Activated naive CD4-positive, alpha-beta T cell treated with anti-CD3 and anti-CD28 coated beads, Interleukin-2, amount 50 U/mL, for 72 hours (primary cell): ENCODE measurements at regions not wholly inside any gene's neighbourhood (a gene's known extent, or its start where the extent isn't known, plus 50 kb on each side); places are given as distances from the start of the nearest gene placed in this dataset.
"Not testable (repeated sequence)": the region's sequence is repeated elsewhere in the genome, so short reads cannot be mapped to it uniquely, and the experiment has no call there.

Experiments
- ATAC-seq, 2 donors: fragments of 150-1000 bp; cut with Tn5 transposase; 2 replicates each; pipeline ENCODE4 v1.10.0; 2021; ENCODE audit warnings: mild to moderate bottlenecking in 2 of 2, moderate library complexity in 2 of 2
- DNase-seq, 2 donors: peaks; one replicate each; pipeline ENCODE4 v3.0.0; 2021 to 2022; ENCODE audit warnings: low spot score in 2 of 2
- H3K27ac Mint-ChIP-seq, 2 donors: one replicate each; pipeline ENCODE4 v1.8.0; 2022; ENCODE audit warnings: mild to moderate bottlenecking in 2 of 2, mixed read lengths in 2 of 2
- H3K36me3 Mint-ChIP-seq, 2 donors: one replicate each; pipeline ENCODE4 v1.8.0; 2022; ENCODE audit warnings: mixed read lengths in 2 of 2
- H3K9me3 Mint-ChIP-seq, 2 donors: one replicate each; pipeline ENCODE4 v1.8.0; 2022; ENCODE audit warnings: mixed read lengths in 2 of 2

- Mint-ChIP-seq H3K36me3 (peaks cover 6 to 10% of the 10 kb centered on the region in 2 donors), H3K27ac (peak overlapping the region in 1 of 2 donors; percentile 53), H3K9me3 (peaks cover 15 to 24% of the 10 kb centered on the region in 2 donors)
- DNase-seq (no peak), ATAC-seq (no peak)
Observed at GRCh38 chr21:38639571-38640354, 141.5 kb upstream of the ERG start.

- Mint-ChIP-seq H3K9me3 (peaks cover 13 to 22% of the 10 kb centered on the region in 2 donors), H3K36me3 (peaks cover 6 to 10% of the 10 kb centered on the region in 2 donors), H3K27ac (peak overlapping the region in 1 of 2 donors; percentile 53)
- peak in 1 of 2 donors; percentile 52 for ATAC-seq
- DNase-seq: not testable (repeated sequence)
Observed at GRCh38 chr21:38640355-38640742, 142.1 kb upstream of the ERG start.

DNA sequence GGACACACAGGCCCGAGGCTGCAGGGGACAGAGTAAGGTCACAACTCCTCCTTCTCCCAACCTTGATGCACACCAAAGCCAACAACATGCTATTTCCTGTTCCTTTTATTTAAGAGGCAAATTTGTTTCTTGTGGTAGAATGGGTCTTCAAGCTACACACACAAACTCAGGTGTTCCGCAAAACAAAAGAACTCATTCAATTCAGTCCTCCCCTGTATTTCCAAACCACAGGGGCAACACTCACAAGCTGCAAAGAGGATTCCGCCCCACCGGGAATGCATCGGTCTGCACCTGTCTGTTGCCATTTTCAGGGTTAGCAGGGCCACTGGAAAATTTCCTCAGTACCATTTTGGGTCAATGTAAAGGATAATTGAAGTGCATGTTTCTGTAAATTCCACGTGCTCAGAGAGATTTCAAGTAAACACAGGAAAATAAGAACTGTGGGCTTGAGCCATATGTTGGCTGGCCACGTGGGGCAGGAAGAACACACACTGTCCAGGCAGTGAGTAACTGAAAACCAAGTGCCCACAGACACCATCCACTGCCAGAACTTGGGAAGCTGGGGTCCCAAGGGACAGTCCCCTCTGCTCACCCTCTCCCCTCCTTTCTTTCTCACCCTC is 145.2 kb upstream of the ERG start:
- no peak for DNase-seq
- no peak for ATAC-seq
- Mint-ChIP-seq H3K36me3 (peaks cover 6 to 10% of the 10 kb centered on the region in 2 donors), H3K9me3 (peaks cover 5 to 18% of the 10 kb centered on the region in 2 donors), H3K27ac (no peak overlapping the region)

DNA sequence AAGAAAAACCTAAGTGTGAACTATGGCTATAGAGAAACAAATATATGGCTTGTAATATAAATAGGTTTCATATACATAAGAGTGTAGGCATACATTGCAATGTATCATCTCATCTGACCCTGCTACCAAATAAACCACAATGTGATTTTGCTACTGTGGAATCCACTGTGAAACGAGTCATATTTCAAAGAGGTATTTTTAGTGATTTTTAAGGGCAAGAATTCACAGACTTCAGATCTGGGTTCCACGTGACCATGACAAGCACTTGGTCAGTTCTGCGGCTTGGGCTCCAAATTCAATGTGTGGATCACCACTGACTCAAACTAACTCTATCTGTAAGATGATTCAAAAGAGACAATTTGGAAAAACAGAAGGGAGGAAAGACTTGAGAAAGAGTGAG is 147.0 kb upstream of the ERG start:
- peak overlapping the region in 1 of 2 donors; percentile 57 for H3K27ac Mint-ChIP-seq
- peaks cover 5% of the 10 kb centered on the region in 2 donors for H3K9me3 Mint-ChIP-seq
- ATAC-seq (peak; percentile 50 to 52), DNase-seq (no peak)
- peaks cover 5% of the 10 kb centered on the region in 2 donors for H3K36me3 Mint-ChIP-seq

DNA sequence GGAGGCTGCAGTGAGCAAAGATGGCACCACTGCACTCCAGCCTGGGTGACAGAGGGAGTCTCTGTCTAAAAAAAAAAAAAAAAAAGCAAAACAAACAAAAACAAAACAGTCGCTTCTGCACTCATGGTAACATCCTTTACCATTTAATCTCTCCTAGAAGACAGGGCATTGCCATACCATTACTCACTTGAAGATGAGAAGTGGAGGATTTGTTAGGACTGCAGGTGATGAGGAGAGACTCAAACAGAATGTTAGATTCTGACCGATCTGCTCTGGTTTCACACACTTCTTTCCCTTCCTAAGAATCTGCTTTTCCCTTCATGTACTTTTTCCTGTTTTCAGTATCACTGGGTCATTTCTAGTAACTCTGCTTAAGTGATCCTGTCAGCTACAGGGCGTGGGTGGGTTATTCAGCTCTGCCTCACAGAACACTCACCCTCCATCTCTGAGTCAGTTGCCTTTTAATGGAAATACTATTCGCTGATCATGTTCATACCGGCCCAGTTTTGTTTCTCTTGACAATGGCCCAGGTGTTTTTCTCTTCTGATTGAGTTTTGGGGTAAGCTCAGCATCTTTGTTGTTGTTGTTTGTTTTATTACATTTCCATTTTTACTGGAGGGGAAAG is 148.0 kb upstream of the ERG start:
- no peaks in the 10 kb centered on the region for H3K9me3 Mint-ChIP-seq
- H3K27ac Mint-ChIP-seq: peak overlapping the region in 1 of 2 donors; percentile 70
- DNase-seq: no peak
- peak; percentile 76 to 89 for ATAC-seq
- no peaks in the 10 kb centered on the region for H3K36me3 Mint-ChIP-seq

DNA sequence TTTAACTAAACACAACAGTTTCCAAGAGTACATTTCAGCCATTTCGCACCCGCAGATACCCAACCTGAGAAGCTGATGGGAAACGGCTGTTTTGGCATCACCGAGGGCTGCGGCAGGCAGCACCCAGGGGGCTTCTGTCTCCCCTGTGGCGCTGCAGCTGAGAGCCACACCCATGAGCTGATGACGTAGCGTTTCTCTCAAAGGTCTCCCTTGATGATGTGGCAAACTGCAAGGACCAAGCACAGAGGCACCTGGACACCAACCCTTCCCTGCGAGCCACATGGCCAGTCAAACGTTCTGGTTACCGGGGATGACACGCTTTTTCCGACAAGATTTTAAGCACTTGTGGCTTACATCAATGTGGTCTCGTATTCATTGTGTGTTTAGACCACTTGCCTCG is 150.8 kb upstream of the ERG start:
- no peak overlapping the region for H3K27ac Mint-ChIP-seq
- ATAC-seq (no peak), DNase-seq (no peak)
- no peaks in the 10 kb centered on the region for H3K9me3 Mint-ChIP-seq
- no peaks in the 10 kb centered on the region for H3K36me3 Mint-ChIP-seq

- H3K9me3 Mint-ChIP-seq: no peaks in the 10 kb centered on the region
- no peak overlapping the region for H3K27ac Mint-ChIP-seq
- ATAC-seq (no peak), DNase-seq (no peak)
- H3K36me3 Mint-ChIP-seq: no peaks in the 10 kb centered on the region
Observed at GRCh38 chr21:38651570-38651969, 153.3 kb upstream of the ERG start.

DNA sequence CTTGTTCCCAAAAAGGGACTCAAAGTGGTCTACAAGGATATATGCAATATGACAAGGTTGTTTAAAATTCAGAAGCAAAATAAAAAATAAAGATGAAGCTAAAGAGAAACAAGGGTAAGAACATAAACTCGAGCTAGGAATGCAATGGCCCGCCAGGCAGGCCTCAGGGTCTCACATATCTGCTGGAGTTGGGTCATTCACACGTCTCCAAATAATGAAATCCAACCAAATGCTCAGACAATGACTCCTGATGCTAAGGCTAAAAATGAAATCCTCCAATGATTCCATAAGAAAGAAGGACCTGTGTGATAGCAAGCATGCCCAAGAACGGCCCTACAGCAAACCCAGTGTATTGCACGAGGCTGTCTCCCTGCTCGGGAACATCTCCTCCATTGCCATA is 153.3 kb upstream of the ETS2 start:
- no peak for ATAC-seq
- H3K9me3 Mint-ChIP-seq: no peaks in the 10 kb centered on the region

DNA sequence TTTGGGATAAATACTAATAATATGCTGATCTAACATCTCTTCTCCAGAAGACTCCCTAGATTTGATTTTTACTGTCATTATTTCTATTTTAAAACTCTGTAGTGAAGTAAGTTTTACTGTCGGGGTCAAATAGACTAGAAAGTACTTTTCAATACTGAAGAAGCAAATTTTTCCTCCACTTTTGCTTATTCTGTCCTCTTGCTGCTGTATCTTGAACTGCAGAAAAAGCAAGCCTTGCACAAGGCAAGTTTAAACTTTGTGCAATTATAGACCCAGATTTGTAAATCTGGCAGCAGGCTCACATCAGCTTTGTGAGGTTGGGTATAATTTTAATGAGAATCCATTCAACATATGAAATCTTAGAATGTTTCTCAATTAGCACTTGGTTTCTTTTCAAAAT is 151.1 kb upstream of the ETS2 start:
- Mint-ChIP-seq H3K9me3 (no peaks in the 10 kb centered on the region), H3K27ac (no peak overlapping the region), H3K36me3 (peaks cover 0 to 2% of the 10 kb centered on the region in 2 donors)
- DNase-seq (no peak), ATAC-seq (no peak)

More for the DNA sequence above, 153.3 kb upstream of the ETS2 start:
- no peak overlapping the region for H3K27ac Mint-ChIP-seq
- DNase-seq: no peak
- no peaks in the 10 kb centered on the region for H3K36me3 Mint-ChIP-seq

GRCh38 chr21:38658511-38658910 is 147.2 kb upstream of the ETS2 start:
- ATAC-seq: no peak
- H3K9me3 Mint-ChIP-seq: no peaks in the 10 kb centered on the region

GRCh38 chr21:38659936-38660332 is 145.8 kb upstream of the ETS2 start:
- Mint-ChIP-seq H3K36me3 (peaks cover 0 to 6% of the 10 kb centered on the region in 2 donors), H3K27ac (no peak overlapping the region), H3K9me3 (no peaks in the 10 kb centered on the region)
- ATAC-seq (no peak), DNase-seq (no peak)

More at GRCh38 chr21:38658511-38658910, 147.2 kb upstream of the ETS2 start:
- DNase-seq: no peak
- Mint-ChIP-seq H3K27ac (no peak overlapping the region), H3K36me3 (peaks cover 0 to 6% of the 10 kb centered on the region in 2 donors)

- no peak for DNase-seq
- H3K36me3 Mint-ChIP-seq: peaks cover 0 to 6% of the 10 kb centered on the region in 2 donors
- H3K27ac Mint-ChIP-seq: no peak overlapping the region
- ATAC-seq: peak; percentile 26 to 57
- no peaks in the 10 kb centered on the region for H3K9me3 Mint-ChIP-seq
Observed at GRCh38 chr21:38660333-38661196, 145.2 kb upstream of the ETS2 start.

- ATAC-seq: peak; percentile 57 to 59
- no peak overlapping the region for H3K27ac Mint-ChIP-seq
- H3K9me3 Mint-ChIP-seq: no peaks in the 10 kb centered on the region
- H3K36me3 Mint-ChIP-seq: peaks cover 0 to 6% of the 10 kb centered on the region in 2 donors
- DNase-seq: peak in 1 of 2 donors; percentile 6
Observed at GRCh38 chr21:38661197-38661871, 144.4 kb upstream of the ETS2 start.

GRCh38 chr21:38661889-38662568 is 143.7 kb upstream of the ETS2 start:
- DNase-seq: no peak
- ATAC-seq: no peak
- H3K36me3 Mint-ChIP-seq: peaks cover 0 to 6% of the 10 kb centered on the region in 2 donors
- H3K9me3 Mint-ChIP-seq: no peaks in the 10 kb centered on the region
- H3K27ac Mint-ChIP-seq: no peak overlapping the region

DNA sequence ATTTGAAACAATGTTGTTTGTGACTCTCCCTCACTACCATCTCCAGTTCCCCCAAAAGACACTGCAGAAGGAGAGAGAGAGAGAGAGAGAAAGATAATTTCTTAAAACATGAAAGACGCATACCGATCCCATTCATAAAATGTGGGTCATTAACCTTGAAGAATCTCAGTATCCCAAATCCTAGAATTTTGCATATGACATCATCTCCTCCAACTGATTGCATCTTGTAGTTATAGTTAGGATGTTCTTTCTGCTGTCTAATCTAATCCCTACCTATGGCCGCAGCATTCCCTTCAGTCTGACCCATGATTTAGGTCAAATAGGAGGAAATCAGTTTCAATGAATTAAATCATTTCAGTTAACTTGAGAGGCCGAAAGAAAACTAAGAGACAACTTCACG is 142.4 kb upstream of the ETS2 start:
- H3K27ac Mint-ChIP-seq: no peak overlapping the region
- no peaks in the 10 kb centered on the region for H3K9me3 Mint-ChIP-seq
- no peak for ATAC-seq
- peaks cover 0 to 6% of the 10 kb centered on the region in 2 donors for H3K36me3 Mint-ChIP-seq
- DNase-seq: no peak
